H9 (cell line): ENCODE measurements at regions not wholly inside any gene's neighbourhood (a gene's known extent, or its start where the extent isn't known, plus 50 kb on each side); places are given as distances from the start of the nearest gene placed in this dataset.

Experiments used
- DNase-seq: peaks from one replicate; pipeline ENCODE4 v3.0.0-alpha.2; 2017
- H2AFZ ChIP-seq: one replicate; pipeline ENCODE4 v1.6.1; 2013; ENCODE audit warnings: mild to moderate bottlenecking, low read length, control low read depth, moderate library complexity
- H2AK5ac ChIP-seq: 2 replicates; pipeline ENCODE4 v1.6.1; 2013; ENCODE audit warnings: low read length, control low read depth, mixed read lengths; ENCODE audit not compliant: insufficient read length
- H2BK120ac ChIP-seq: one replicate; pipeline ENCODE4 v1.6.1; 2013; ENCODE audit warnings: low read depth, mild to moderate bottlenecking, low read length, control low read depth, inconsistent platforms; ENCODE audit not compliant: poor library complexity, severe bottlenecking
- H2BK12ac ChIP-seq: 2 replicates; pipeline ENCODE4 v1.6.1; 2013; ENCODE audit warnings: low read length, control low read depth, mixed read lengths, low read depth; ENCODE audit not compliant: insufficient read length
- H2BK15ac ChIP-seq: 2 replicates; pipeline ENCODE4 v1.6.1; 2013; ENCODE audit warnings: low read depth, low read length, control low read depth
- H2BK20ac ChIP-seq: one replicate; pipeline ENCODE4 v1.6.1; 2013; ENCODE audit warnings: low read depth, mild to moderate bottlenecking, low read length, control low read depth, inconsistent platforms; ENCODE audit not compliant: poor library complexity, severe bottlenecking
- H2BK5ac ChIP-seq: 2 replicates; pipeline ENCODE4 v1.6.1; 2013; ENCODE audit warnings: low read length, control low read depth, mixed read lengths; ENCODE audit not compliant: insufficient read length
- H3K14ac ChIP-seq: 2 replicates; pipeline ENCODE4 v1.6.1; 2013; ENCODE audit warnings: low read length, control low read depth; ENCODE audit not compliant: insufficient read depth
- H3K18ac ChIP-seq: 2 replicates; pipeline ENCODE4 v1.6.1; 2013; ENCODE audit warnings: low read depth, mild to moderate bottlenecking, mixed read lengths, low read length, control low read depth; ENCODE audit not compliant: insufficient read length
- H3K23ac ChIP-seq: 2 replicates; pipeline ENCODE4 v1.6.1; 2013; ENCODE audit warnings: low read length, control low read depth, mixed read lengths, low read depth; ENCODE audit not compliant: insufficient read length
- H3K23me2 ChIP-seq: 2 replicates; pipeline ENCODE4 v1.6.1; 2013; ENCODE audit warnings: low read depth, mild to moderate bottlenecking, mixed read lengths, low read length, control low read depth; ENCODE audit not compliant: insufficient read length, poor library complexity, severe bottlenecking
- H3K27ac ChIP-seq: 2 replicates; pipeline ENCODE4 v1.5.1; 2013; ENCODE audit warnings: low read length, control low read depth, mixed read lengths, low read depth; ENCODE audit not compliant: insufficient read length
- H3K27me3 ChIP-seq: 2 replicates; pipeline ENCODE4 v1.6.1; 2013; ENCODE audit warnings: low read length, control low read depth, inconsistent platforms; ENCODE audit not compliant: insufficient read depth
- H3K4ac ChIP-seq: 2 replicates; pipeline ENCODE4 v1.6.1; 2013; ENCODE audit warnings: low read depth, mild to moderate bottlenecking, control low read depth, inconsistent platforms, low read length, moderate library complexity
- H3K4me1 ChIP-seq: 2 replicates; pipeline ENCODE4 v1.6.1; 2013; ENCODE audit warnings: low read length, control low read depth, inconsistent platforms; ENCODE audit not compliant: insufficient read depth
- H3K4me2 ChIP-seq: 2 replicates; pipeline ENCODE4 v1.6.1; 2013; ENCODE audit warnings: low read length, control low read depth, mixed read lengths; ENCODE audit not compliant: insufficient read length, insufficient read depth
- H3K56ac ChIP-seq: 2 replicates; pipeline ENCODE4 v1.6.1; 2013; ENCODE audit warnings: low read depth, mild to moderate bottlenecking, mixed read lengths, low read length, control low read depth; ENCODE audit not compliant: insufficient read length
- H3K79me1 ChIP-seq: 2 replicates; pipeline ENCODE4 v1.6.1; 2013; ENCODE audit warnings: low read depth, mild to moderate bottlenecking, moderate library complexity, low read length, control low read depth, inconsistent platforms; ENCODE audit not compliant: insufficient read depth, poor library complexity, severe bottlenecking
- H3K79me2 ChIP-seq: 2 replicates; pipeline ENCODE4 v1.6.1; 2013; ENCODE audit warnings: low read length, control low read depth, inconsistent platforms; ENCODE audit not compliant: insufficient read depth
- H3K9ac ChIP-seq: 2 replicates; pipeline ENCODE4 v1.6.1; 2013; ENCODE audit warnings: low read length, control low read depth, mixed read lengths; ENCODE audit not compliant: insufficient read length; ENCODE audit errors: extremely low read depth
- H3K9me3 ChIP-seq: one replicate; pipeline ENCODE4 v1.6.1; 2013; ENCODE audit warnings: low read depth, low read length, inconsistent platforms; ENCODE audit not compliant: control insufficient read depth
- H3T11ph ChIP-seq: one replicate; pipeline ENCODE4 v1.6.1; 2013; ENCODE audit warnings: mild to moderate bottlenecking, low read length, control low read depth, inconsistent platforms
- H4K20me1 ChIP-seq: one replicate; pipeline ENCODE4 v1.6.1; 2013; ENCODE audit not compliant: control insufficient read depth, insufficient read length, insufficient read depth
- H4K5ac ChIP-seq: 2 replicates; pipeline ENCODE4 v1.6.1; 2013; ENCODE audit warnings: low read depth, mild to moderate bottlenecking, mixed read lengths, low read length, control low read depth; ENCODE audit not compliant: insufficient read length
- H4K8ac ChIP-seq: replicated peaks from 2 replicates; pipeline ENCODE4 v1.6.1; 2013; ENCODE audit warnings: low read length, control low read depth, mixed read lengths, low read depth; ENCODE audit not compliant: insufficient read length
- H4K91ac ChIP-seq: 2 replicates; pipeline ENCODE4 v1.6.1; 2013; ENCODE audit warnings: low read depth, mild to moderate bottlenecking, moderate library complexity, mixed read lengths, low read length, control low read depth; ENCODE audit not compliant: insufficient read length
- H3K27ac Mint-ChIP-seq, 3 experiments: 2 replicates in 2 of 3; 3 replicates in 1 of 3; pipeline ENCODE4 v1.8.0; 2020 to 2021; ENCODE audit warnings: mixed read lengths in 3 of 3, mild to moderate bottlenecking in 1 of 3, moderate library complexity in 1 of 3
- H3K27me3 Mint-ChIP-seq: 2 replicates; pipeline ENCODE4 v1.8.0; 2021; ENCODE audit warnings: low read depth, mild to moderate bottlenecking, moderate library complexity, mixed read lengths
- H3K36me3 Mint-ChIP-seq, 3 experiments: 2 replicates in 2 of 3; 3 replicates in 1 of 3; pipeline ENCODE4 v1.8.0; 2020 to 2021; ENCODE audit warnings: low read depth in 3 of 3, mixed read lengths in 3 of 3; ENCODE audit not compliant: insufficient read depth in 1 of 3
- H3K4me1 Mint-ChIP-seq, 2 experiments: 2 replicates each; pipeline ENCODE4 v1.8.0; 2020; ENCODE audit warnings: mixed read lengths in 2 of 2
- H3K4me3 Mint-ChIP-seq, 2 experiments: 2 replicates in 1 of 2; 3 replicates in 1 of 2; pipeline ENCODE4 v1.8.0; 2020 to 2021; ENCODE audit warnings: mild to moderate bottlenecking in 2 of 2, mixed read lengths in 2 of 2, moderate library complexity in 1 of 2
- H3K9me3 Mint-ChIP-seq, 2 experiments: 2 replicates in 1 of 2; 3 replicates in 1 of 2; pipeline ENCODE4 v1.8.0; 2020; ENCODE audit warnings: mild to moderate bottlenecking in 2 of 2, mixed read lengths in 2 of 2, moderate library complexity in 1 of 2
- TF ChIP-seq, protein P1 (sequence below): fragments of 200-600 bp; sonication (generic); conservative IDR thresholded peaks from 3 replicates; pipeline ENCODE4 v1.8.0; 2021; ENCODE audit warnings: antibody characterized with exemption, mild to moderate bottlenecking

- H3K27me3 ChIP-seq = no peaks in the 10 kb centered on the region
- no peak overlapping the region for H3K4ac ChIP-seq
- H2BK20ac ChIP-seq = no peak overlapping the region
- no peak for DNase-seq
- no peaks in the 10 kb centered on the region for H3K23me2 ChIP-seq
- Mint-ChIP-seq H3K27me3 (peaks cover 2% of the 10 kb centered on the region), H3K27ac (no peak overlapping the region), H3K4me1 (peaks cover 14% of the 10 kb centered on the region in 2 experiments), H3K9me3 (no peaks in the 10 kb centered on the region), H3K4me3 (no peak overlapping the region), H3K36me3 (no peaks in the 10 kb centered on the region)
- no peak overlapping the region for H3T11ph ChIP-seq
- no peak overlapping the region for H2AK5ac ChIP-seq
- no peak overlapping the region for H3K18ac ChIP-seq
- no peak overlapping the region for H2BK120ac ChIP-seq
- no peak overlapping the region for H2AFZ ChIP-seq
- H3K23ac ChIP-seq = no peak overlapping the region
- no peaks in the 10 kb centered on the region for H3K79me2 ChIP-seq
- no peaks in the 10 kb centered on the region for H3K79me1 ChIP-seq
- H4K20me1 ChIP-seq = no peaks in the 10 kb centered on the region
- no peak overlapping the region for H3K27ac ChIP-seq
- H3K9ac ChIP-seq = no peak overlapping the region
- no peak overlapping the region for H3K56ac ChIP-seq
- H4K8ac ChIP-seq = no peak overlapping the region
- H3K4me2 ChIP-seq = no peak overlapping the region
- H2BK12ac ChIP-seq = no peak overlapping the region
- H4K5ac ChIP-seq = no peak overlapping the region
- no peaks in the 10 kb centered on the region for H3K4me1 ChIP-seq
- no peaks in the 10 kb centered on the region for H3K9me3 ChIP-seq
- H3K14ac ChIP-seq = no peak overlapping the region
- no peak overlapping the region for H2BK15ac ChIP-seq
- H2BK5ac ChIP-seq = no peak overlapping the region
- no peak overlapping the region for H4K91ac ChIP-seq
- TF ChIP-seq, protein P1, sequence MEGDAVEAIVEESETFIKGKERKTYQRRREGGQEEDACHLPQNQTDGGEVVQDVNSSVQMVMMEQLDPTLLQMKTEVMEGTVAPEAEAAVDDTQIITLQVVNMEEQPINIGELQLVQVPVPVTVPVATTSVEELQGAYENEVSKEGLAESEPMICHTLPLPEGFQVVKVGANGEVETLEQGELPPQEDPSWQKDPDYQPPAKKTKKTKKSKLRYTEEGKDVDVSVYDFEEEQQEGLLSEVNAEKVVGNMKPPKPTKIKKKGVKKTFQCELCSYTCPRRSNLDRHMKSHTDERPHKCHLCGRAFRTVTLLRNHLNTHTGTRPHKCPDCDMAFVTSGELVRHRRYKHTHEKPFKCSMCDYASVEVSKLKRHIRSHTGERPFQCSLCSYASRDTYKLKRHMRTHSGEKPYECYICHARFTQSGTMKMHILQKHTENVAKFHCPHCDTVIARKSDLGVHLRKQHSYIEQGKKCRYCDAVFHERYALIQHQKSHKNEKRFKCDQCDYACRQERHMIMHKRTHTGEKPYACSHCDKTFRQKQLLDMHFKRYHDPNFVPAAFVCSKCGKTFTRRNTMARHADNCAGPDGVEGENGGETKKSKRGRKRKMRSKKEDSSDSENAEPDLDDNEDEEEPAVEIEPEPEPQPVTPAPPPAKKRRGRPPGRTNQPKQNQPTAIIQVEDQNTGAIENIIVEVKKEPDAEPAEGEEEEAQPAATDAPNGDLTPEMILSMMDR = no peak
These were observed 280.1 kb upstream of the PPARGC1A start for GRCh38 chr4:24169956-24170355.
